Stimulated activated effector memory CD8-positive, alpha-beta T cell treated with anti-CD3 and anti-CD28 coated beads, Interleukin-12 subunit alpha, Interleukin-12 subunit beta, amount 100 ng/mL, for 72 hours (primary cell): ENCODE measurements at regions not wholly inside any gene's neighbourhood (a gene's known extent, or its start where the extent isn't known, plus 50 kb on each side); places are given as distances from the start of the nearest gene placed in this dataset.
"Not testable (repeated sequence)": the region's sequence is repeated elsewhere in the genome, so short reads cannot be mapped to it uniquely, and the experiment has no call there.

ENCODE experiments used
- ATAC-seq: fragments of 150-1000 bp; cut with Tn5 transposase; 2 replicates; pipeline ENCODE4 v1.10.0; 2021
- DNase-seq, 2 donors: peaks; one replicate each; pipeline ENCODE4 v3.0.0; 2021 to 2022; ENCODE audit warnings: low spot score in 2 of 2
- H3K27ac Mint-ChIP-seq: one replicate; pipeline ENCODE4 v1.8.0; 2022; ENCODE audit warnings: mild to moderate bottlenecking, mixed read lengths
- H3K36me3 Mint-ChIP-seq: one replicate; pipeline ENCODE4 v1.8.0; 2022; ENCODE audit warnings: mild to moderate bottlenecking, mixed read lengths
- H3K4me1 Mint-ChIP-seq: one replicate; pipeline ENCODE4 v1.8.0; 2022; ENCODE audit warnings: mixed read lengths
- H3K4me3 Mint-ChIP-seq: one replicate; pipeline ENCODE4 v1.8.0; 2022; ENCODE audit warnings: mild to moderate bottlenecking, mixed read lengths
- H3K9me3 Mint-ChIP-seq: one replicate; pipeline ENCODE4 v1.8.0; 2022; ENCODE audit warnings: mixed read lengths

DNA sequence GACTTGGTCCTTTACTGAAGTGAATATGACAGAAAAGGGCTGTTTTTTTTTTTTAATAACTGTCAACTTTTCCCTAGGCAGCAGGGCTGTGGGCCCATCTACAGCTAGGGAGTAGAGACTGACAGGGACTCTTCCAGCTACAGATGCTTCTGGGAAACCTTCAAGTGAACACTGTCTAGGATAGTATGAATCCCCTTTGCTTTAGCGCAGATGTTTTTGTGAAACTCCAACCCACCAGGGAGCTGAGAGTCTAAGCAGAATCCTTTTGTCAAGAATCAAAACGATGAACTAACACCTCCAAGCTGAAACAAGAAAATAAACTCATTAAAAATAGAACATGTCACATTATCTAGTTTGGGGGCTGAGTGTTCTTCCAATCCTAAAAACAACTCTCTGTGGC, 219.7 kb upstream of the FGF13 start:
- no peaks in the 10 kb centered on the region for H3K4me1 Mint-ChIP-seq
- DNase-seq (no peak), ATAC-seq (no peak)
- no peaks in the 10 kb centered on the region for H3K9me3 Mint-ChIP-seq
- H3K36me3 Mint-ChIP-seq, result no peaks in the 10 kb centered on the region
- no peak overlapping the region for H3K4me3 Mint-ChIP-seq
- no peak overlapping the region for H3K27ac Mint-ChIP-seq

GRCh38 chrX:138930583-138930945, 219.0 kb upstream of the FGF13 start:
- H3K27ac Mint-ChIP-seq, result no peak overlapping the region
- H3K4me3 Mint-ChIP-seq, result no peak overlapping the region
- no peaks in the 10 kb centered on the region for H3K9me3 Mint-ChIP-seq
- ATAC-seq (no peak), DNase-seq (no peak)
- no peaks in the 10 kb centered on the region for H3K4me1 Mint-ChIP-seq
- no peaks in the 10 kb centered on the region for H3K36me3 Mint-ChIP-seq

- no peak for ATAC-seq
- DNase-seq, result no peak
- Mint-ChIP-seq H3K27ac (no peak overlapping the region), H3K36me3 (no peaks in the 10 kb centered on the region), H3K4me3 (no peak overlapping the region), H3K9me3 (no peaks in the 10 kb centered on the region), H3K4me1 (no peaks in the 10 kb centered on the region)
Observed at GRCh38 chrX:138929926-138930582, 218.5 kb upstream of the FGF13 start.

DNA sequence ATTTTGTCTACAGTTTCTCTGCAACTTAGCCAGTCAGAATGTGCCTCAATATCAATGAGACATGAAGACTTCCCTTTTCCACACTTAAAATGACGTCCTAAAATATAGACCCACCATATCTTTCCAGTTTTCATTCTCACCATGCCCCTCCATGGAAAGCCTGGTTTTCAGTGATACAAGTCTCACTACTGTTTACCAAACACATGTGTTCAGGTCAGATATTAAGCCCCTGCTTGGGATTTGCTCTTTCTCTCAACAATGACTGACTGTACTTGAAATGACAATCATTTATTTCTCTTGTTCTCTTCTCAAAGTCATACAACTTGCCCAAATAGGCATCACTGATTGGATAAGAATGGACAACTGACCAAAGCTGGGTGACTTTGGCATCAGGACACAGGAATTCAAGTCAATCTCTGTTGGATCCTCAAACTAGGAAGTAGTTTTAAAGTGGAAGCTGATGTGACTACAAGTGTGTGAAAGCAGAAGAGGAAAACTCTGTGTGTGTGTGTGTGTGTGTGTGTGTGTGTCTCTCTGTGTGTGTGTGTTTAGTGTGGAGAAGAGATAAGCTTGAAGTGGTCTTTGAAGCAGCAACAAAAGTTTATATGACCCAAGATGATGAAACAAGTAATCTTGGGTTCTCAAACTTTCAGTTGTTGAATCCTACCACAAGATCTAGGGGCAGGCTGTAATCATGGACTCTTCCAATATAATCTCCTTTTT, 217.4 kb upstream of the FGF13 start:
- no peak for ATAC-seq
- no peak overlapping the region for H3K4me3 Mint-ChIP-seq
- H3K36me3 Mint-ChIP-seq, result no peaks in the 10 kb centered on the region
- no peaks in the 10 kb centered on the region for H3K9me3 Mint-ChIP-seq
- H3K27ac Mint-ChIP-seq, result no peak overlapping the region
- DNase-seq, result no peak
- no peaks in the 10 kb centered on the region for H3K4me1 Mint-ChIP-seq

- DNase-seq (no peak), ATAC-seq (no peak)
- Mint-ChIP-seq H3K9me3 (peaks cover 3% of the 10 kb centered on the region), H3K36me3 (no peaks in the 10 kb centered on the region), H3K4me1 (no peaks in the 10 kb centered on the region), H3K4me3 (no peak overlapping the region), H3K27ac (no peak overlapping the region)
Observed at GRCh38 chrX:138925330-138925729, 213.8 kb upstream of the FGF13 start.

- no peak overlapping the region for H3K27ac Mint-ChIP-seq
- H3K4me1 Mint-ChIP-seq, result no peaks in the 10 kb centered on the region
- H3K36me3 Mint-ChIP-seq, result no peaks in the 10 kb centered on the region
- no peak for ATAC-seq
- peaks cover 3% of the 10 kb centered on the region for H3K9me3 Mint-ChIP-seq
- H3K4me3 Mint-ChIP-seq, result no peak overlapping the region
- DNase-seq, result no peak
Observed at GRCh38 chrX:138923805-138924204, 212.3 kb upstream of the FGF13 start.

GRCh38 chrX:138921031-138921430, 209.5 kb upstream of the FGF13 start:
- Mint-ChIP-seq H3K36me3 (no peaks in the 10 kb centered on the region), H3K27ac (no peak overlapping the region), H3K4me1 (no peaks in the 10 kb centered on the region), H3K4me3 (no peak overlapping the region), H3K9me3 (peaks cover 3% of the 10 kb centered on the region)
- ATAC-seq (no peak), DNase-seq (no peak)

- Mint-ChIP-seq H3K27ac (no peak overlapping the region), H3K4me3 (no peak overlapping the region), H3K9me3 (no peaks in the 10 kb centered on the region), H3K36me3 (no peaks in the 10 kb centered on the region), H3K4me1 (no peaks in the 10 kb centered on the region)
- ATAC-seq (no peak), DNase-seq (no peak)
Observed at GRCh38 chrX:138917781-138918180, 206.3 kb upstream of the FGF13 start.

DNA sequence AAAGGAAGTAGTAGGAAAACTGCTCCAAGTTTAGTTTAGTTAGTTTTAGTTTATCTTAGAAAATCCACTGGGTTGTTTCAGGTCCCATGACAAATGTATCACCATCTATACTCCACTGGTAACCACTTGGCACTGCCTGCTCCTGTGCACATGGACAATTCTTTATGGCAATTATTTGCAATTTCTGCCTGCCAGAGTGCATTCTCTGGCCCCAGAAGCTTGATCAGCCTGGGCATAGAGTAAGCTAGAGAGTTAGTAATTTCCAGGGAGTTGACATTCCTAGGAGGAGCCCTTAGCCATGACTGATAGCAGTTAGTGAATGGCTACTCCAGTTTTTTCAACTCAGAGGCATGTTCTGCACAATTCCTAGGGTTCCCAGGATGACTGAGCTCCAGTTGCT, 203.2 kb upstream of the FGF13 start:
- ATAC-seq (no peak), DNase-seq (no peak)
- no peak overlapping the region for H3K4me3 Mint-ChIP-seq
- no peaks in the 10 kb centered on the region for H3K4me1 Mint-ChIP-seq
- H3K36me3 Mint-ChIP-seq, result no peaks in the 10 kb centered on the region
- no peak overlapping the region for H3K27ac Mint-ChIP-seq
- no peaks in the 10 kb centered on the region for H3K9me3 Mint-ChIP-seq

- DNase-seq, result no peak
- ATAC-seq, result no peak
- Mint-ChIP-seq H3K9me3 (no peaks in the 10 kb centered on the region), H3K36me3 (no peaks in the 10 kb centered on the region), H3K27ac (no peak overlapping the region), H3K4me1 (no peaks in the 10 kb centered on the region), H3K4me3 (no peak overlapping the region)
Observed at GRCh38 chrX:138908577-138908976, 197.1 kb upstream of the FGF13 start.

DNA sequence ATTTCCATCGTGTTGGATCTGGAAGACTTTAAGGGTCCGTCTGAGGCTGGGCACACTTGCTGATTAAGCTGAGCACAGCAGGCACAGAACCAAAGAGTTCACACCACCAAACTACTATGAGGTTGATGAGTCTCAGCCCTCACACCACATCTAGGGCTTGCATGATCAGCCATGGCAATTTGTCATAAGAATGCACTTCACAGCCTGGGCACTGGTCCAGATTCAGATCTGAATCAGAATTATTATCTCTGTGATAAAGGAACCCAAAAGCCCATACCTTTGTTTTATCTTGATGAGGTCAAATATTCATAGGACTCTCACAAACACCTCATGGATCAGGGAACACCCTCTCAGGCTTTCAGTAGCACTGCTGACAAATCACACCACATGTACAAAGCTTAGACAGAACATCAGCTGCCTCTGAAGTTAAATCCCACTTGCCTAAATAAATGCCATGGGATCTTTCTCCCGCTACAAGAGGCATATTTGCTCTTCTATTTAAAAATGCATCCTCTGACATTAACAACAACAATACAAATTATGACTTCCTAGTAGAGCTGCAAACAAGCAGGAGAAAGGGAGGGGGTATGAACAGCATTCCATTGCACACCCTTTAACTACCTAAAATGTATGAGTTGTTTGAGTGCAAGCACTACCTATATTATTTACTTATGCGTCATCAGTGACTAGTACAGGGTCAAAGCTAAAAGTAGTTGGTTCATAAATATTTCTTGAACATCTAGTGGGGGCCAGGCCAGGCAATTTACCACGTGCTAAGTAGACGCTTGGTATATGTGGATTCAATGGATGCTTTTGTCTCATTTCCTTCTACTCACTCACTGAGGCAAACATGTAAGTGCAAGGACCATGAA, 186.3 kb upstream of the FGF13 start:
- Mint-ChIP-seq H3K4me3 (no peak overlapping the region), H3K9me3 (peaks cover 5% of the 10 kb centered on the region), H3K4me1 (no peaks in the 10 kb centered on the region), H3K27ac (no peak overlapping the region), H3K36me3 (no peaks in the 10 kb centered on the region)
- DNase-seq, result no peak
- ATAC-seq, result no peak

- ATAC-seq (no peak), DNase-seq (no peak)
- H3K27ac Mint-ChIP-seq, result no peak overlapping the region
- no peak overlapping the region for H3K4me3 Mint-ChIP-seq
- no peaks in the 10 kb centered on the region for H3K36me3 Mint-ChIP-seq
- peaks cover 7% of the 10 kb centered on the region for H3K9me3 Mint-ChIP-seq
- H3K4me1 Mint-ChIP-seq, result no peaks in the 10 kb centered on the region
Observed at GRCh38 chrX:138890491-138890890, 179.0 kb upstream of the FGF13 start.

GRCh38 chrX:138889149-138889548, 177.6 kb upstream of the FGF13 start:
- DNase-seq (no peak), ATAC-seq (no peak)
- no peaks in the 10 kb centered on the region for H3K36me3 Mint-ChIP-seq
- peaks cover 6% of the 10 kb centered on the region for H3K9me3 Mint-ChIP-seq
- no peak overlapping the region for H3K27ac Mint-ChIP-seq
- no peaks in the 10 kb centered on the region for H3K4me1 Mint-ChIP-seq
- no peak overlapping the region for H3K4me3 Mint-ChIP-seq

DNA sequence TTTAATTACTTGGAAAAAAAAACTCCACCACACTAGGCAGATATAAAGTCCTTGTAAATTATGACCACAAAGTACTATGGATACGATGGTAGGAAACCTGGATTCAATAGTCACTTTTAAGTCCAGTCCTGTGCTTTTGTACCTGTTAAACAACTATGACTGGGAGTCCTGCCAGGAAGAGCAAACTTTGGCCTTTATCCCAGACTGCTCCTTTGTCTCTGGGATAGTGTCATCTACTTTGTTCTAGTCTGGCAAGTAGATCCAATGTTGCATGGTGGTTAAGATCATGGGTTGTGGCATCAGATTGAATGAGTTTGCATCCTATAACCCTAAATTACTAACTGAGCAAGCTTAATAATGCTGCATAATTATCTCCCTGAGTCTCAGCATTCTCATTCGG, 175.3 kb upstream of the FGF13 start:
- no peaks in the 10 kb centered on the region for H3K4me1 Mint-ChIP-seq
- no peak overlapping the region for H3K27ac Mint-ChIP-seq
- ATAC-seq (no peak), DNase-seq (no peak)
- peaks cover 4% of the 10 kb centered on the region for H3K9me3 Mint-ChIP-seq
- no peak overlapping the region for H3K4me3 Mint-ChIP-seq
- H3K36me3 Mint-ChIP-seq, result no peaks in the 10 kb centered on the region

GRCh38 chrX:138885886-138886285, 174.4 kb upstream of the FGF13 start:
- ATAC-seq, result no peak
- DNase-seq, result no peak
- Mint-ChIP-seq H3K27ac (no peak overlapping the region), H3K4me1 (no peaks in the 10 kb centered on the region), H3K36me3 (no peaks in the 10 kb centered on the region), H3K4me3 (no peak overlapping the region), H3K9me3 (peaks cover 7% of the 10 kb centered on the region)

GRCh38 chrX:138880293-138880692, 168.8 kb upstream of the FGF13 start:
- DNase-seq, H3K9me3 Mint-ChIP-seq, ATAC-seq, H3K4me3 Mint-ChIP-seq, H3K4me1 Mint-ChIP-seq, H3K27ac Mint-ChIP-seq, H3K36me3 Mint-ChIP-seq: not testable (repeated sequence)
